HFF-Myc (cell line): ENCODE measurements at regions not wholly inside any gene's neighbourhood (a gene's known extent, or its start where the extent isn't known, plus 50 kb on each side); places are given as distances from the start of the nearest gene placed in this dataset.

Experiments used
- DNase-seq: peaks from one replicate; pipeline ENCODE4 v3.0.0-alpha.2; 2011; ENCODE audit warnings: low read depth; ENCODE audit errors: extremely low read depth
- H3K4me3 ChIP-seq: replicated peaks from 2 replicates; pipeline ENCODE4 v1.5.1; 2011; ENCODE audit warnings: low read depth, mild to moderate bottlenecking, control low read depth, low read length
- CTCF ChIP-seq: IDR thresholded peaks from 2 replicates; pipeline ENCODE4 v1.5.1; 2012; ENCODE audit warnings: mild to moderate bottlenecking, low read depth, low read length, control low read depth; ENCODE audit errors: missing control alignments

- no peak overlapping the region for H3K4me3 ChIP-seq
- DNase-seq, result no peak
- no peak for TF ChIP-seq CTCF
Observed at GRCh38 chr6:80641591-80641990, 535.1 kb downstream of the BCKDHB start.

GRCh38 chr6:80640176-80640575 is 533.7 kb downstream of the BCKDHB start:
- no peak overlapping the region for H3K4me3 ChIP-seq
- no peak for TF ChIP-seq CTCF
- DNase-seq, result no peak

- TF ChIP-seq CTCF, result no peak
- H3K4me3 ChIP-seq, result no peak overlapping the region
- no peak for DNase-seq
Observed at GRCh38 chr6:80639181-80639629, 532.7 kb downstream of the BCKDHB start.

GRCh38 chr6:80638213-80639055 is 532.0 kb downstream of the BCKDHB start:
- H3K4me3 ChIP-seq, result no peak overlapping the region

GRCh38 chr6:80637312-80637711 is 530.8 kb downstream of the BCKDHB start:
- no peak overlapping the region for H3K4me3 ChIP-seq
- no peak for DNase-seq
- no peak for TF ChIP-seq CTCF

More at GRCh38 chr6:80638213-80639055, 532.0 kb downstream of the BCKDHB start:
- DNase-seq, result peak; percentile 97
- TF ChIP-seq CTCF, result no peak

- TF ChIP-seq CTCF, result no peak
- no peak overlapping the region for H3K4me3 ChIP-seq
- DNase-seq, result no peak
Observed at GRCh38 chr6:80636689-80637088, 530.2 kb downstream of the BCKDHB start.
